OCI-LY3 (cell line): ENCODE measurements at regions not wholly inside any gene's neighbourhood (a gene's known extent, or its start where the extent isn't known, plus 50 kb on each side); places are given as distances from the start of the nearest gene placed in this dataset.

Source experiments
- CTCF ChIP-seq: fragments of 200-600, 300-600 bp; sonication (generic); IDR thresholded peaks from 2 replicates; pipeline ENCODE4 v1.5.1; 2014; ENCODE audit warnings: antibody characterized with exemption, low read length, low read depth
- EZH2phosphoT487 ChIP-seq: fragments of 200-600 bp; shearing (Covaris generic); IDR thresholded peaks from 2 replicates; pipeline ENCODE4 v1.6.1; 2018; ENCODE audit warnings: antibody characterized with exemption, mixed run types, low read depth

- TF ChIP-seq CTCF = no peak
- no peak for TF ChIP-seq EZH2phosphoT487
Observed at GRCh38 chr1:88252745-88253144, 431.3 kb upstream of the PKN2 start.
